Suppressor macrophage treated with lipopolysaccharide for 1 hour (primary cell): ENCODE measurements at regions not wholly inside any gene's neighbourhood (a gene's known extent, or its start where the extent isn't known, plus 50 kb on each side); places are given as distances from the start of the nearest gene placed in this dataset.
"Not testable (repeated sequence)": the region's sequence is repeated elsewhere in the genome, so short reads cannot be mapped to it uniquely, and the experiment has no call there.

Experiments
- DNase-seq, 3 donors: peaks; one replicate each; pipeline ENCODE4 v3.0.0-alpha.2; 2020 to 2022

- DNase-seq: no peak
These were observed 86.3 kb downstream of the NUS1 start for GRCh38 chr6:117761610-117762009.

GRCh38 chr6:117771403-117771802 lies 96.1 kb downstream of the NUS1 start:
- peak; percentile 37 to 38 (median 38) for DNase-seq

- DNase-seq: peak; percentile 1 to 31 (median 30)
These were observed 101.2 kb downstream of the NUS1 start for GRCh38 chr6:117776441-117776840.

- no peak for DNase-seq
These were observed 106.3 kb downstream of the NUS1 start for GRCh38 chr6:117781550-117781949.

GRCh38 chr6:117783279-117783678 lies 108.0 kb downstream of the NUS1 start:
- no peak for DNase-seq

GRCh38 chr6:117791012-117791411 lies 115.7 kb downstream of the NUS1 start:
- DNase-seq: no peak

- no peak for DNase-seq
These were observed 111.8 kb upstream of the SLC35F1 start for GRCh38 chr6:117795234-117795633.

- DNase-seq: not testable (repeated sequence)
These were observed 108.2 kb upstream of the SLC35F1 start for GRCh38 chr6:117798819-117799218.

- DNase-seq: no peak
These were observed 96.8 kb upstream of the SLC35F1 start for GRCh38 chr6:117810269-117810668.

GRCh38 chr6:117817499-117817898 lies 89.6 kb upstream of the SLC35F1 start:
- no peak for DNase-seq

- DNase-seq: no peak
These were observed 89.1 kb upstream of the SLC35F1 start for GRCh38 chr6:117817992-117818391.

- DNase-seq: no peak
These were observed 88.6 kb upstream of the SLC35F1 start for GRCh38 chr6:117818449-117818848.

- peak; percentile 15 to 33 (median 22) for DNase-seq
These were observed 77.3 kb upstream of the SLC35F1 start for GRCh38 chr6:117829594-117830319.

- no peak for DNase-seq
These were observed 69.8 kb upstream of the SLC35F1 start for GRCh38 chr6:117837261-117837660.

- peak; percentile 48 to 53 (median 49) for DNase-seq
These were observed 66.5 kb upstream of the SLC35F1 start for GRCh38 chr6:117840541-117840983.

GRCh38 chr6:117847912-117848311 lies 59.2 kb upstream of the SLC35F1 start:
- peak in 1 of 3 donors; percentile 16 for DNase-seq

- DNase-seq: peak in 1 of 3 donors; percentile 1
These were observed 58.0 kb upstream of the SLC35F1 start for GRCh38 chr6:117849087-117849486.
